Keratinocyte (primary cell): ENCODE measurements at regions not wholly inside any gene's neighbourhood (a gene's known extent, or its start where the extent isn't known, plus 50 kb on each side); places are given as distances from the start of the nearest gene placed in this dataset.

ENCODE experiments used
- DNase-seq: peaks from one replicate; pipeline ENCODE4 v3.0.0-alpha.2; 2011; ENCODE audit warnings: low read depth, missing footprints, low spot score
- FAIRE-seq: peaks from 2 replicates; lab custom pipeline; 2011; peaks lifted over from hg19 to GRCh38; lab: Jason Lieb, UNC
- H2AFZ ChIP-seq: 2 replicates; pipeline ENCODE4 v1.6.0; 2012; ENCODE audit warnings: low read length, control low read depth, inconsistent platforms; ENCODE audit not compliant: control insufficient read depth
- H3K27ac ChIP-seq: 2 replicates; pipeline ENCODE4 v1.5.1; 2011; ENCODE audit warnings: low read length; ENCODE audit not compliant: control insufficient read depth, insufficient read depth
- H3K27me3 ChIP-seq: 3 replicates; pipeline ENCODE4 v1.6.0; 2011; ENCODE audit warnings: low read length; ENCODE audit not compliant: control insufficient read depth, insufficient read depth; ENCODE audit errors: extremely low read depth
- H3K36me3 ChIP-seq, 2 experiments: 2 replicates in 1 of 2; 3 replicates in 1 of 2; pipeline ENCODE4 v1.5.1; 2011; ENCODE audit warnings: low read length in 2 of 2, mild to moderate bottlenecking in 1 of 2; ENCODE audit not compliant: control insufficient read depth in 2 of 2, insufficient read depth in 2 of 2; ENCODE audit errors: extremely low read depth in 1 of 2
- H3K4me1 ChIP-seq: 3 replicates; pipeline ENCODE4 v1.5.1; 2011; ENCODE audit warnings: low read length; ENCODE audit not compliant: control insufficient read depth, insufficient read depth; ENCODE audit errors: extremely low read depth
- H3K4me2 ChIP-seq: 3 replicates; pipeline ENCODE4 v1.6.0; 2011; ENCODE audit warnings: low read depth, low read length; ENCODE audit not compliant: control insufficient read depth, insufficient read depth; ENCODE audit errors: extremely low read depth
- H3K4me3 ChIP-seq, 3 experiments: fragments of 200-600 bp in 1 of 3; sonication (generic) in 1 of 3; 2 replicates in 2 of 3; 3 replicates in 1 of 3; pipeline ENCODE4 v1.5.1; 2011 to 2016; ENCODE audit warnings: low read length in 3 of 3, mild to moderate bottlenecking in 3 of 3, control low read depth in 2 of 3, inconsistent platforms in 1 of 3, low read depth in 1 of 3, mixed read lengths in 1 of 3, mixed run types in 1 of 3, moderate library complexity in 1 of 3; ENCODE audit not compliant: control insufficient read depth in 2 of 3, insufficient read depth in 2 of 3; ENCODE audit errors: extremely low read depth in 1 of 3
- H3K79me2 ChIP-seq: 2 replicates; pipeline ENCODE4 v1.6.0; 2012; ENCODE audit warnings: low read length; ENCODE audit not compliant: control insufficient read depth, insufficient read depth
- H3K9ac ChIP-seq: 3 replicates; pipeline ENCODE4 v1.6.0; 2011; ENCODE audit warnings: low read length; ENCODE audit not compliant: control insufficient read depth, insufficient read depth; ENCODE audit errors: extremely low read depth
- H3K9me1 ChIP-seq: 3 replicates; pipeline ENCODE4 v1.6.0; 2011; ENCODE audit warnings: low read length; ENCODE audit not compliant: control insufficient read depth, insufficient read depth; ENCODE audit errors: extremely low read depth
- H3K9me3 ChIP-seq: 2 replicates; pipeline ENCODE4 v1.5.1; 2012; ENCODE audit warnings: low read depth, low read length; ENCODE audit not compliant: control insufficient read depth
- H4K20me1 ChIP-seq: 3 replicates; pipeline ENCODE4 v1.6.0; 2011; ENCODE audit warnings: low read length; ENCODE audit not compliant: control insufficient read depth, insufficient read depth; ENCODE audit errors: extremely low read depth
- CTCF ChIP-seq, 3 experiments: IDR thresholded peaks in 1 of 3; conservative IDR thresholded peaks in 1 of 3; optimal IDR thresholded peaks in 1 of 3; 2 replicates in 2 of 3; 3 replicates in 1 of 3; pipeline versions ENCODE3 to v1.5.1; 2011; ENCODE audit warnings: low read length in 3 of 3, mild to moderate bottlenecking in 3 of 3, moderate library complexity in 2 of 3, control low read depth in 1 of 3, inconsistent platforms in 1 of 3; ENCODE audit not compliant: insufficient read depth in 2 of 3; ENCODE audit errors: extremely low read depth in 1 of 3
- EZH2 ChIP-seq: IDR thresholded peaks from one replicate; pipeline ENCODE4 v1.6.1; 2012; ENCODE audit warnings: inconsistent platforms, mild to moderate bottlenecking, low read length, moderate library complexity
- dilution Hi-C: fragments of 300-500 bp; cut with MboI; formaldehyde crosslinking; loops from one replicate; pipeline ENCODE4 v1.7.0; 2020; ENCODE audit warnings: low sequenced_read_pairs; ENCODE audit not compliant: extremely low pct_ligation_motif_present

GRCh38 chrX:67094061-67094460 is 449.8 kb upstream of the AR start:
- Histone ChIP-seq H3K9me1 (no peaks in the 10 kb centered on the region), H3K27ac (no peak overlapping the region), H2AFZ (no peak overlapping the region), H3K79me2 (no peaks in the 10 kb centered on the region), H3K36me3 (no peaks in the 10 kb centered on the region), H3K4me2 (no peak overlapping the region), H4K20me1 (no peaks in the 10 kb centered on the region), H3K4me1 (peaks cover 2% of the 10 kb centered on the region), H3K4me3 (no peak overlapping the region), H3K27me3 (no peaks in the 10 kb centered on the region), H3K9me3 (no peaks in the 10 kb centered on the region), H3K9ac (no peak overlapping the region)
- dilution Hi-C loops: no loop called here
- FAIRE-seq (no peak), DNase-seq (no peak)
- no peak for TF ChIP-seq EZH2
- TF ChIP-seq CTCF (optimal IDR thresholded peaks at IDR 0.05 in 1 of 3, IDR thresholded peaks at IDR 0.05 in 1 of 3, conservative IDR thresholded peaks at IDR 0.05 in 1 of 3; ENCODE audit: extremely low read depth in 1 of 3, insufficient read depth in 2 of 3, low read length in 3 of 3): no peak

DNA sequence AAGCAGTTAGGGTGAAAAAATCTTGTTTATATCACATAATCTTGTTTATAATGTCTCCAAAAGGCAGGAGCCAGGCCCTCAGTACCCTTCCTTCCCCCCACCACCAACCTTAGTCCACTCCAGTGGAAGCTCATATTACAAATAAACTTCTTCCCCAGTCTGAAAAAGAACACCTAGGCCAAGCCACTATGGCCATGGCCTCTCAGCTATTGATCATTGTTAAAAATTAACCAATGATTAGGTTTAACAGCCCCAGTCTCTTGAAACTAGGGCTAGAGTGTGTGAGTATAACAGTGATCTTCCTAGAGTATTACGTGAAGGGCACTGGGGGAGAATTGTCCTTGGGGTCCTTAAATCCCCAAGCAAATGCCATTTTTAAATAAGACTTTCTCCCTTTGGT is 411.9 kb upstream of the EDA2R start:
- dilution Hi-C loops: no loop called here
- Histone ChIP-seq H3K9ac (no peak overlapping the region), H3K9me3 (no peaks in the 10 kb centered on the region), H3K4me1 (no peaks in the 10 kb centered on the region), H3K4me3 (no peak overlapping the region), H3K9me1 (no peaks in the 10 kb centered on the region), H4K20me1 (no peaks in the 10 kb centered on the region), H3K36me3 (no peaks in the 10 kb centered on the region), H3K27ac (no peak overlapping the region), H3K4me2 (no peak overlapping the region), H3K79me2 (no peaks in the 10 kb centered on the region), H2AFZ (no peak overlapping the region), H3K27me3 (no peaks in the 10 kb centered on the region)
- TF ChIP-seq EZH2 (no peak), CTCF (optimal IDR thresholded peaks at IDR 0.05 in 1 of 3, IDR thresholded peaks at IDR 0.05 in 1 of 3, conservative IDR thresholded peaks at IDR 0.05 in 1 of 3; ENCODE audit: extremely low read depth in 1 of 3, insufficient read depth in 2 of 3, low read length in 3 of 3) (no peak)
- FAIRE-seq: no peak
- DNase-seq: no peak
